Ishikawa (cell line): ENCODE measurements at regions not wholly inside any gene's neighbourhood (a gene's known extent, or its start where the extent isn't known, plus 50 kb on each side); places are given as distances from the start of the nearest gene placed in this dataset.
A peak's percentile ranks its signal among the peaks of the same experiment; 100 is the strongest.

Experiments used
- CEBPB ChIP-seq: IDR thresholded peaks from 2 replicates; pipeline ENCODE4 v1.6.1; 2012
- CREB1 ChIP-seq: IDR thresholded peaks from 2 replicates; pipeline ENCODE4 v1.6.1; 2012; ENCODE audit warnings: low read depth
- EGR1 ChIP-seq: IDR thresholded peaks from 2 replicates; pipeline ENCODE4 v1.6.1; 2012
- EP300 ChIP-seq: IDR thresholded peaks from 2 replicates; pipeline ENCODE4 v1.6.1; 2012; ENCODE audit warnings: borderline replicate concordance
- FOXM1 ChIP-seq: IDR thresholded peaks from 2 replicates; pipeline ENCODE4 v1.6.1; 2012; ENCODE audit warnings: low read depth, borderline replicate concordance
- NFIC ChIP-seq: IDR thresholded peaks from 2 replicates; pipeline ENCODE4 v1.6.1; 2012
- RAD21 ChIP-seq: IDR thresholded peaks from 2 replicates; pipeline ENCODE4 v1.6.1; 2012; ENCODE audit warnings: low read depth
- REST ChIP-seq: IDR thresholded peaks from 2 replicates; pipeline ENCODE4 v1.6.1; 2012; ENCODE audit warnings: low read depth, mild to moderate bottlenecking
- TAF1 ChIP-seq: IDR thresholded peaks from 2 replicates; pipeline ENCODE4 v1.6.1; 2012; ENCODE audit warnings: low read depth, mild to moderate bottlenecking
- TCF12 ChIP-seq: IDR thresholded peaks from 2 replicates; pipeline ENCODE4 v1.6.1; 2012; ENCODE audit warnings: low read depth
- TEAD4 ChIP-seq: IDR thresholded peaks from 2 replicates; pipeline ENCODE4 v1.6.1; 2012
- YY1 ChIP-seq: IDR thresholded peaks from 2 replicates; pipeline ENCODE4 v1.6.1; 2012; ENCODE audit warnings: low read depth
- ZBTB7A ChIP-seq: IDR thresholded peaks from 2 replicates; pipeline ENCODE4 v1.6.1; 2012; ENCODE audit warnings: low read depth
- TF ChIP-seq, protein P1 (sequence below): IDR thresholded peaks from 2 replicates; pipeline ENCODE4 v1.6.1; 2012
- TF ChIP-seq, protein P2 (sequence below): IDR thresholded peaks from 2 replicates; pipeline ENCODE4 v1.6.1; 2012

DNA sequence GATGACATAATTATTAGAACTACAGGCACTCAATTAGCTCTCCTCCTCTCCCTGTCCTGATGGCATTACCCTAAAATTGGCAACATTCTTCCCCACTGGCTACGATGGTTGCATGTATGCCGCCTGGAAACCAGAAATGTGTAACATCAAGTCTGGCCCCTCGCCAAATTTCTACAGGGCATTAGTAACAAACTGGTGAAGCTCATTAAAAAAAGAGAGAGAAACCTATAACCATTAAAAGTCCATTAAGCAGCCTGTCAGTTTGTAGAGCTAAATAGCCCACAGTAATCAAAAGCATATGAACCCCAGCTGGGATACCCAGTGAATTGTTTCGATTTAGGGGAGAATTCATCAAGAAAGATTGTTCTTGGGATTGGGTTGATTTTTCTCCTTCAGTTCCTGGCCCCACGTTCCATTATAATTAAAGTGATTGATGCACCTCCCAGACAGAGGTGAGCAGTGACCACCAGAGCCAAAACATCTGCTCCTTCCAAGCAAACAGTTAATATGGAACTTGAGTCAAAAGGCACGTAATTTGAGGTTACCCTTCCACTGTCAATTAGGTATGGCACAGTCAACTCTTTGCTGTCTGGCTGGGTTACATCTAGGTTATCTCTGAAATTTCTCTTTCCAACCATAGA is 208.6 kb downstream of the C1D start:
- TF ChIP-seq NFIC (peak; percentile 57), YY1 (no peak), ZBTB7A (no peak), RAD21 (no peak), EGR1 (no peak)
- TF ChIP-seq, protein P1, sequence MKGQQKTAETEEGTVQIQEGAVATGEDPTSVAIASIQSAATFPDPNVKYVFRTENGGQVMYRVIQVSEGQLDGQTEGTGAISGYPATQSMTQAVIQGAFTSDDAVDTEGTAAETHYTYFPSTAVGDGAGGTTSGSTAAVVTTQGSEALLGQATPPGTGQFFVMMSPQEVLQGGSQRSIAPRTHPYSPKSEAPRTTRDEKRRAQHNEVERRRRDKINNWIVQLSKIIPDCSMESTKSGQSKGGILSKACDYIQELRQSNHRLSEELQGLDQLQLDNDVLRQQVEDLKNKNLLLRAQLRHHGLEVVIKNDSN: no peak

- TF ChIP-seq TAF1 (no peak), NFIC (peak; percentile 73), TCF12 (peak; percentile 45; the same call in 1 of the 2 replicates), CEBPB (no peak), EP300 (peak; percentile 50; the same call in 1 of the 2 replicates), YY1 (no peak)
Observed at GRCh38 chr2:67854798-67855197, 208.0 kb downstream of the C1D start.

DNA sequence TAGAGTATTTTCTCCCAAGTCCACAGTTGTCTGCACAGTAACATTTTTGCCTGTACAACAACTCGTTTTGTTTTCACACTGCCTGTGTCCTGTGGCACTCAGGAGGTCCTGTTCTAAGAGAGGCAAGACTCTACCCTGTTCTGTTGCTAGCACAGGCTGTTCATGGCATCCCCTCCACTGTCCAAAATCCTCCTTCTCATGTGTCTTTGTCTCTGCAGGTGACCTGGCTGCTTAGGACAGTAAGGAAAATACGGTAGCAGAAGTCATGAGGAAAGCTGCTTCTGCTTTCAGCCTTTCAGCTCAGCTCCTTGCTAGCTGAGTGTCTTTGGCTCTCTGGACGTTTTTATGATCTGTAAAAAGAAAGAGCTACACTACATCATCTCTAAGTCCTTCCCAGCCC is 205.9 kb downstream of the C1D start:
- TF ChIP-seq, protein P2, sequence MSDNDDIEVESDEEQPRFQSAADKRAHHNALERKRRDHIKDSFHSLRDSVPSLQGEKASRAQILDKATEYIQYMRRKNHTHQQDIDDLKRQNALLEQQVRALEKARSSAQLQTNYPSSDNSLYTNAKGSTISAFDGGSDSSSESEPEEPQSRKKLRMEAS: no peak
- TF ChIP-seq TEAD4 (no peak), EGR1 (no peak), TAF1 (no peak), NFIC (no peak), CREB1 (no peak), YY1 (no peak), EP300 (no peak), ZBTB7A (no peak), REST (no peak), RAD21 (no peak), CEBPB (no peak), FOXM1 (no peak)
- TF ChIP-seq, protein P1: no peak

DNA sequence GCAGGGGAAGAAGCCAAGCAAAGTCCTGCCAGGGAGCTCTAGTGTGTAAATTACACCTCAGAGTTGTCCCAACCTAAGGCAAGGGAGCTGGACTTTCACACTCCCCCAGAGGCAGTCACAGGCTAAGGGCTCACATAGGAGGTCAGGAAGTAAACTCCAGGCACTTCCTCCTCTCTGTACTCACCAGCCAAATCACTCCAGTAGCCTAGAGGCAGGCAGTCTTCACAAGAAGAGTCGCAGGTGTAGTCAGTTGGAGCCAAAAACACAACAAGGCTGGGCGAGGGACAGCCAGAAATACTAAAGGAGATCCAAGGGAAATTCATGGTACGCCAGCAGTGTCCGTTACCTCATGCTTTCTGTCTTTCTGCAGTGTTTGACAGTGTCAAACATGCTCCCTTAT is 205.0 kb downstream of the C1D start:
- TF ChIP-seq CREB1: no peak
- TF ChIP-seq TAF1: no peak
- TF ChIP-seq FOXM1: no peak

DNA sequence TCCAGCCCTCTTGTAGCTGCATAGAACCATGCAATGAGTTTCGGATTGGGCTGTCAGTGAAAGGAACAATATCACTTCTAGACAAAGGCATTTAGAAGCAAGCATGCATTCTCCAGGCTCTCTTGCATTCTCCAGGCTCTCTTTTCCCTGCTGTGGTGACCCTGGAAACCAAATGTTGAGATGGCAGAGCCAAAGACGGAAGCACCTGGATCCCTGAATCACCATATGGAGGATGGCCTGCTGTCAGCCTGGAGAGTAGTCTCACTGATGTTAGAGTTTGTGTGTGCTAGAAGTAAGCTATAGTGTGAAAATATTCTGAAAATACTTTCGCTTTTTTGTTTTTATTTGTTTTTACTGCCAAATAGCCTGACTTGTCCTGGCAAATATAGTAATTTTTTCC is 203.9 kb downstream of the C1D start:
- no peak for TF ChIP-seq EGR1
- TF ChIP-seq CEBPB: no peak
- TF ChIP-seq TCF12: no peak

GRCh38 chr2:67865917-67866316 is 196.9 kb downstream of the C1D start:
- no peak for TF ChIP-seq TAF1

DNA sequence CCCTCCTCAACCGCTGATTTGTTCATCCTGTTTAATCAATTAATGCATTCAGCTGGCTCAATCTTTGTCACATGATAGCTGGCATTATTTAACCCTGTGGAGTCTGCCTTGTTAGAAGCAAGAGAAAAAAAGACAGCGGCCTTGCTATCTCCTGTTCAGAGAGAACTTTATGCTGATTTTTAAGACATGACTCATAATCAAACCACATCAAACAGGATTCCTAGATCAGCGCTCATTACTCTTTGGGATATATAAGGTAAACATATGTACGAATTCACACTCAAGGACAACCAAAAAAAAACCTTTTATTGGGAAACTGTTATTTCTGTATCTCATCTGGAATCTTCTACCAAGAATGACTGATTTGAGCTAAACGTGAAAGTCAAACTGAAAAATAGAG is 195.1 kb downstream of the C1D start:
- no peak for TF ChIP-seq CREB1
- TF ChIP-seq NFIC: no peak
- no peak for TF ChIP-seq FOXM1
- TF ChIP-seq ZBTB7A: no peak
- no peak for TF ChIP-seq YY1
- TF ChIP-seq, protein P1: no peak
- TF ChIP-seq, protein P2: no peak
- no peak for TF ChIP-seq RAD21
- no peak for TF ChIP-seq TEAD4
- TF ChIP-seq REST: no peak
- TF ChIP-seq EGR1: no peak
- TF ChIP-seq CEBPB: no peak
